ENCODE measurements at regions not wholly inside any gene's neighbourhood (a gene's known extent, or its start where the extent isn't known, plus 50 kb on each side); places are given as distances from the start of the nearest gene placed in this dataset.

- in situ Hi-C loops (cut with MboI; ENCODE audit: low sequenced_read_pairs, unreplicated experiment): no loop called here
- no peak for TF ChIP-seq CTCF (IDR thresholded peaks at IDR 0.05; ENCODE audit: borderline replicate concordance, control extremely low read depth, extremely low read depth, insufficient read depth, missing control alignments)
- DNase-seq (ENCODE audit: low spot score): no peak
Measured at GRCh38 chr2:236799391-236800026, 229.9 kb downstream of the ACKR3 start.

GRCh38 chr2:236802862-236803261 lies 233.2 kb downstream of the ACKR3 start:
- no peak for TF ChIP-seq CTCF (IDR thresholded peaks at IDR 0.05; ENCODE audit: borderline replicate concordance, control extremely low read depth, extremely low read depth, insufficient read depth, missing control alignments)
- in situ Hi-C loops (cut with MboI; ENCODE audit: low sequenced_read_pairs, unreplicated experiment): no loop called here
- DNase-seq (ENCODE audit: low spot score): no peak

GRCh38 chr2:236803621-236804020 lies 234.0 kb downstream of the ACKR3 start:
- TF ChIP-seq CTCF (IDR thresholded peaks at IDR 0.05; ENCODE audit: borderline replicate concordance, control extremely low read depth, extremely low read depth, insufficient read depth, missing control alignments): no peak
- in situ Hi-C loops (cut with MboI; ENCODE audit: low sequenced_read_pairs, unreplicated experiment): no loop called here
- no peak for DNase-seq (ENCODE audit: low spot score)

GRCh38 chr2:236805800-236806531 lies 236.3 kb downstream of the ACKR3 start:
- in situ Hi-C loops (cut with MboI; ENCODE audit: low sequenced_read_pairs, unreplicated experiment): no loop called here
- DNase-seq (ENCODE audit: low spot score): no peak
- no peak for TF ChIP-seq CTCF (IDR thresholded peaks at IDR 0.05; ENCODE audit: borderline replicate concordance, control extremely low read depth, extremely low read depth, insufficient read depth, missing control alignments)

GRCh38 chr2:236809716-236810115 lies 240.1 kb downstream of the ACKR3 start:
- in situ Hi-C loops (cut with MboI; ENCODE audit: low sequenced_read_pairs, unreplicated experiment): no loop called here
- no peak for TF ChIP-seq CTCF (IDR thresholded peaks at IDR 0.05; ENCODE audit: borderline replicate concordance, control extremely low read depth, extremely low read depth, insufficient read depth, missing control alignments)
- DNase-seq (ENCODE audit: low spot score): no peak

- DNase-seq (ENCODE audit: low spot score): no peak
- in situ Hi-C loops (cut with MboI; ENCODE audit: low sequenced_read_pairs, unreplicated experiment): no loop called here
- TF ChIP-seq CTCF (IDR thresholded peaks at IDR 0.05; ENCODE audit: borderline replicate concordance, control extremely low read depth, extremely low read depth, insufficient read depth, missing control alignments): no peak
Measured at GRCh38 chr2:236811062-236811656, 241.5 kb downstream of the ACKR3 start.

Data from GM13976 (cell line).